ENCODE measurements at regions not wholly inside any gene's neighbourhood (a gene's known extent, or its start where the extent isn't known, plus 50 kb on each side); places are given as distances from the start of the nearest gene placed in this dataset.

DNA sequence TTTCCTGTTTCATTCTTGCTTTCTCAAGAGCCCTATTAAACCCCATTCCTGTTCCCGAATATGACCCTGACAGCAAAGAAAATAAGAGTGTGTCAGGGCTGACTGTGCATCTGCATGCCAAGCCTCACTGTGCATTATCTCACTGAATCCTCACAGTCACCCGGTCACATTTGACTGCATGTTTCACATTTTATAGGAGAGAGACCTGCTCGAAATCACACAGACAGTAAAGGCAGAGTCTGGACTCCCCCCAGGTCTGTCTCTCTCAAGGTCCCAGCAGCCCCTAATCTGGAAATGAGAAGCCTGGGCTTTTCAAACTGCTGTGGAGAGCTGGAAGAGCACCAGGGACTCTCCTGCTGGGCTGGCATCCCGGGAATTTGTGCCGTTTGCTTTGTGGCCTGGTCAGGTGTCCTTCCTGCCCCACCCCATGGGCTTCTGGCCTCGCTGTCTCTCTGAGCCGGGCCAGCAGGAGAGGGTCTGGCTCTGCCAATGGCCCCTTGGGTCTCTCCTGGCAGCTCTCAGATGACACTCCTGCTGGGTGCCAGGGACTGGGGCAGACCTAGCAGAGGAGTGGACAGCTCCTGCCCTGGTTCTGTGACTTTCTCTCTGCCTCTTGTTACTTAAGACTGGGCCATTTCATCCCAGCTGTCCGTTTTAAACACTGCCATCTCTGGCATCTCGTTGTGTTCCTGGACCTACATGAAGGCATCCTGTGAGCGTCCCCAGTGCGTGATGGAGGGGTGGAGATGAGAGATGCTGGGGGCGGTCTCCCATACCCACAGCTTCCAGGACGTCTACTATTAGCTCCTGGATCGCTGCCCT lies 173.6 kb downstream of the ARHGAP12 start:
- DNase-seq (ENCODE audit: low spot score): no peak

- no peak for DNase-seq (ENCODE audit: low spot score)
Observed at GRCh38 chr10:31753681-31754080, 174.9 kb downstream of the ARHGAP12 start.

DNA sequence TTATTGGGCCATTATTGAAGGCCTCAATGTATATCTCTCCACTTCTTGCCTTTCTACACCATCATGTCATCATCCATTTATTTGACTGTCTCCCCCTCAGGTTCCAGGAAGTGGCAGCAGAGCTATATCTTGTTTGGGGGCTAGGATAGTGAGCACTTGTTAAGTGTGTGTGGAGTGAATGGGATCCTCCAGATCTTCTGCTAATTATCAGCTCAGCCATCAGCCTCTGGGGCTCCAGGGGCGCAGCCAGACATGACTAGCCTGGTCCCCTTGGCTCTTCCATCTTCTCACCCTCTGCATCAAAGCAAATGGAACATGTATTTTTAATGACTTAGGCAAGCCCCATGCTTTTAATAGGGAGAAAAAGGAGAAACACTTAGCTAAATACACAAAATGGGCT lies 176.5 kb downstream of the ARHGAP12 start:
- DNase-seq (ENCODE audit: low spot score): no peak

GRCh38 chr10:31751738-31752080 lies 176.9 kb downstream of the ARHGAP12 start:
- DNase-seq (ENCODE audit: low spot score): no peak

DNA sequence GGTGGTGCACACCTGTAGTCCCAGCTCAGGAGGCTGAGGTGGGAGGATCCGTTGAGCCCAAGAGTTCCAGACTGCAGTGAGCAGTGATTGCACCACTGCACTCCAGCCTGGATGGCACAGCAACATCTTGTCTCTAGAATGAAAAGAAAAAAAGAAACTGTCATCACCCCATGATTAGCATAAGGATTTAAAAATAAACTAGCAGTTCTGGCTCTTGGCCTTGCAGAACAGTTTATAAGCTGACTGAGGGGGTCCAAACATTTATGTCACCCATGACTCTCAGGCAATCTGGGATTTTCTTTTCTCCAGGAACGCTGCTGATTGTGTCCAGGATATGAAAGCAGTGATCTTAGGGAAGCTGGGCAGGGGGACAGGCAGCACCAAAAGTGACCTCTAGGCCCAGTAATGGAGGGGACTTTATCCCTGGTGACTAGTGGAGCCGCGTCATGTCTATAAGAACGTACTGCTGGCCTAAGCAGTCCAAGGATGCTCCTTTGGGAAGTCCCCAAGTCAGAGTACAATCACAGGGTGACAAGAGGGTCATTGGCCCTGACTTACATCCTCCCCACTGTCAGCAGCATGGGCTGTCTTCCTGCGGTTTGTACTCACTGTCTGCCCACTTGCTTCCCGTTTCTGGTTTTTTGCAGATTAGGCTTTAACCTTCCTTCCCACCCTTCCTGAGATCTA lies 177.4 kb downstream of the ARHGAP12 start:
- no peak for DNase-seq (ENCODE audit: low spot score)

GRCh38 chr10:31749981-31750840 lies 178.4 kb downstream of the ARHGAP12 start:
- DNase-seq (ENCODE audit: low spot score): no peak

DNA sequence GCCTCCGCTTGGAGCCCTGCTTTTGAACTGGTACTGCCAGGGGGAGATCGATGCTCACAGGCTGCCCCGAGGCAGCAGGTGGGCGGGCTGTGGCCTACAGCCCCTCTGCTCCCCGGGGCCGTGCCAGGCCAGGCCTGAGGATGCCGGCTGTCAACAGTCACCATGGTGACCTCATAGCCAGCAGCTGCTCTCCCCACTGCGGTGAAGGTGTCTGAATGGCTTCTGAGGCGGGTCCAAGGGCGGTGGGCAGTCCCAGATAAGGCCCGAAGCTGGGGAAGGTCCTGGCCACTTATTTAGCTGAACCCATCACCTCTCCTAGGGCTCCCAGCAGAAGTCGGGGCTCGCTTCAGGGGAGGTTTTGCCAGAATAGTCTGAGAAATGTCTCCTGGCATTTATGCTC lies 179.3 kb downstream of the ARHGAP12 start:
- DNase-seq (ENCODE audit: low spot score): no peak

DNA sequence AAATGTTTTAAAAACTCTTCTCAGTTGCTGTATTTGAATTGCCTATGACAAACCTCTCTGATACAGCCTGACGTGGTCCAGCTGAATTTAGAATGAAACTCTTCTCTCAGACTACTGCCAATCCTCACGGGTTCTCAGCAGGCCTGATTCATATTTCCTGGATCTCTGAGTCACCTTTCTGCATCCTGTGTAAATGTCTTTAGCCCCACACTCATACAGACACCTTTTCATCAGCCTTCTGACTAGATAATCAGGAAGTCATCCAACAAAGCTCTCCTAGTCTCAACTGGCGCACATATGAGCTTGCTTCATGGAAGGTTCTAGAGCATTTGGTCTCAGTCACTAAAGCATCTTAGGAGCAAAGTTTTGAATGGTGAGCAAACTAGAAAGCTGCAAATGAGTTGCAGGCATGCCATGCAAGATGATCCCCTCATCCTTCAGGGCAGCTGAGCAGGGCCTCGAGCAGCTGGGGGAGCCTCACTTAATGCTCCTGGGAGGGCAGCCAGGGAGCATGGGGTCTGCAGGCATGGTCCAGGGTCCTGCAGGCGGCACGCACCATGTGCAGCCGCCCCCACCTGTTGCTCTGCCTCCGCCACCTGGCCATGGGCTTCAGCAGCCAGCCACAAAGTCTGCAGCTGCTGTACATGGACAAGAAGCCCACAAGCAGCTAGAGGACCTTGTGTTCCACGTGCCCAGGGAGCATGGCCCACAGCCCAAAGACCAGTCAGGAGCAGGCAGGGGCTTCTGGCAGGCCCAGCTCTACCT lies 182.8 kb downstream of the ARHGAP12 start:
- DNase-seq (ENCODE audit: low spot score): peak; percentile 68

DNA sequence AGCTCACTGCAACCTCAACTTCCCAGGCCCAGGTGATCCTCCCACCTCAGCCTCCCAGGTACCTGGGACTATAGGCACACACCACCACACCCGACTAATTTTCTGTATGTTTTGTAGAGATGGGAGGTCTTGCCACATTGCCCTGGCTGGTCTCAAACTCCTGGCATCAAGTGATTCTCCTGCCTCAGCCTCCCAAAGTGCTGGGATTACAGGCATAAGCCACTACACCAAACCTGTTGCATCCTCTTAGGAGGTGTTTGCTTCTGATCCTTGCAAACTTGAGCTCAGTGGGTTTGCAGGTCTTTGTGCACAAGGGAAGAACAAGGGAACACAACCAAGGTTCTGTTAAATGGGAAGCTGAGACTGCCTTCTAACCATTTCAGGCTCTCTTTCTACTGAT lies 184.6 kb downstream of the ARHGAP12 start:
- DNase-seq (ENCODE audit: low spot score): no peak

DNA sequence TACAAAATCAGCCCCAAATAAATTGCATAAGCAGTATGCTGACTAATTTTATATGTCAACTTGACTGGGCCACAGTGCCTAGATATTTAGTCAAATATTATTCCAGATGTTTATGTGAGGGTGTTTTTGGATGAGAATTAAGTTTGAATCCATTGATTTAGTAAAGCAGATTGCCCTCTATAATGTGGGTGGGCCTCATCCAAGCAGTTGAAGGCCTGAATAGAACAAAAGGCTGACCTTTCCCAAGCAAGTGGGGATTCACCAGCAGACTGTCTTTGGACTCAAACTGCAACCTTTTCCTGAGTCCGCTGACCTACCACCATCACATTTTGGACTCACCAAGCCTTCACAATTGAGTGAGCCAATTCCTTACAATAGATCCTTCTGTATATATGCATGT lies 186.4 kb downstream of the ARHGAP12 start:
- no peak for DNase-seq (ENCODE audit: low spot score)

DNA sequence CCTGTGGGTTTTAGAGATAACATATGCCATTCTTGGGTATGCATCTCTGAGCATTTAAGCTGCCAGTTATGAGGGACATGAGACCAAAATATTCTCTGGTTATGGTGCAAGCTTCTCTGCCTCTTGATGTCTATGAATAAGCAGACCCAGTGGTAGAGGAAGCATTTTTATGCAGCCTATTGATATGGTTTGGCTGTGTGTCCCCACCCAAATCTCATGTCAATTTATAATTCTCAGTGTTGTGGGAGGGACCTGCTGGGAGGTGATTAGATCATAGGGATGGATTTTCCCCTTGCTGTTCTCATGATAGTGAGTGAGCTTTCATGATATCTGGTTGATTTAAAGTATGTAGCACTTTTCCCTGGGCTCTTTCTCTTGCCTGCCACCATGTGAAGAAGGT lies 187.2 kb downstream of the ARHGAP12 start:
- DNase-seq (ENCODE audit: low spot score): no peak

DNA sequence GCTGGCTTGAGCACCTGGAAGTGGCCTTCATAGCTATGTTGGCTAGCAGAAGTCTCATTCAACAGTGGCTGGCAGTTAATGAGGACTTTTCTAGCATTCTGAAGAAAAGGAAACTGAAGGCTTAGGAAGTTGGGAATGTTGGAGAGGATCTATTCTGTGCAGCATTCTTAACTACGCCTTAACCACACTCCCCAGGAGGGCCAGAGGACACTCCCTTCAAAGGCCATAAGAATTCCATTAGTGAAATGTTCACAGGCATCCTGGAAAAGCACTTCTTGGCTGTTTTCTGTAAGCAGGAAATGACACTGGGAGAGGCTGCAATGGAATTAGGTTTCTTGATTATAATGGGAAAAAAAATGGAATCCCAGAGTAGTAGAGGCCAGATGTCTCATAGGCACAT lies 188.9 kb downstream of the ARHGAP12 start:
- DNase-seq (ENCODE audit: low spot score): no peak

DNA sequence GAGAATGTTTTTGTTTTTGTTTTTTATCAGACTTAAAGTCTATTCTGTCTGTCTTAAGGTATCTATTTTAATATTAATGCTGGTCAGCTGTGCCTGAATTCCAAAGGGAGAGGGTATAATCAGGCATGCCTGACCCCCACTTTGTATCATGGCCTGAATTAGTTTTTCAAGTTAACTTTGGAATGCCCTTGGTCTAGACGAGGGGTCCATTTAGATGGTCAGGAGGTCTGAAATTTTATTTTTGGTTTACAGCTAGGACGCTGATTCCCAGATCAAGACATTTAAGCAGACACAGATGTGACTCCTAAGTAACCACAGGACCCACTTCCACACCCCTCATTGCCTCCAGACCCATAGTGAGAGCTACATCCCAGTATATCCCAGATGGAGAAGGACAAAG lies 189.5 kb downstream of the ARHGAP12 start:
- DNase-seq (ENCODE audit: low spot score): no peak

DNA sequence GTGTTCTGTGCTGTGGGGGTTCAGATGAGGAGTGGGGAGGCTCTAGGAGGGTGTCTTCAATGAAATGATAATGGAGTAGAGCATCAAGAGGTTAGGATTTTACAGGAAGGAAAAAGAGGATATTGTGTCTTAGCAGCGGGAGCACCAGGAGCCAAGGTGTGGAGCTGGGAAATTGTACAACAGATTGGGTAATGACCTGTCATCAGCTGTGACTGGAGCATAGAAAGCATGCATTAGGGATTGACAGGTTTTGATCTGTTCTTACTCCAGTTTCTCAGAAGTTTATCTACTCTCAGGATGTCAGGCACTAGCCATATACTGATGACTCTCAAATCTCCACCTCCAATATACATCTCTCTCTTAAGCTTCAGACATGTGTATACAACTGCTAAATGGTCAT lies 196.9 kb downstream of the ARHGAP12 start:
- DNase-seq (ENCODE audit: low spot score): no peak

DNA sequence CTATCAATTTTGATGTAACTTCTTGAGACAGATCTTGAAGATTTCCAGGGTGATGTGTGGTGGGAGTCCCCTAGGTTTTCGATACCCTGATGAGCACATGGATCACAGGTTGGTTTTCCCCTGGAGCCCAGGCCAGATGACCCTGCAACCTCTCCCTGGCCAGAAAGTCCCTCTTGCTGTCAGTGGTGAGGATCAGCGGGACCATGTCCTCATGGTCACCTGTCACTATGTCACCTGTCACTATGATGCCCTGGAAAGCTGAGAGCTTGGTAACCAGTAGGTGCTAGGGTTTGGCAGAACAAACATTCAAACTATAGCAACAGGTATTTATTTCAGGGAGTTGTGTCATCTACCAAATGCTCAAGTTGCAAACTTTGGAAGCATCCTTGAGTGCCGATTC lies 197.9 kb downstream of the ARHGAP12 start:
- no peak for DNase-seq (ENCODE audit: low spot score)

- no peak for DNase-seq (ENCODE audit: low spot score)
Observed at GRCh38 chr10:31728698-31729224, 199.9 kb downstream of the ARHGAP12 start.

GRCh38 chr10:31725436-31725835 lies 203.2 kb downstream of the ARHGAP12 start:
- DNase-seq (ENCODE audit: low spot score): no peak

DNA sequence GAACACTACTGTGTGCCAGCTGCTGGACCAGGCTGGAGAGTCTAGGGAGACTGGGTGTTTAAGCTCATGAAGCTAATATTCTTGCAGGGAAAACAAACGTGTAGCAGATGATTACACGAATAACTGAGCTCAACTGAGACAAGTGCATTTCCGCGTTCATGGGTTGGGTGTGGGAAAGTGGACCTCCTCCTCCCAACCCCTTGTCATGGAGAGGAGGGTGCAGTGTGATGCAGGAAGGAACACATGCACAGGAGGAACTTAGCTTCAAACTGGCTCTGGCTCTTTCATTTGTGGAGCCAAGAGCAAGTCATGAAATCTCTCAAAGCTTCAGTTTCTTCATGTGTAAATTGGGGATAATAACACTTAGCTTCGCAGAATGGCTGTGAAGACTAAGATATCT lies 204.3 kb downstream of the ARHGAP12 start:
- no peak for DNase-seq (ENCODE audit: low spot score)

DNA sequence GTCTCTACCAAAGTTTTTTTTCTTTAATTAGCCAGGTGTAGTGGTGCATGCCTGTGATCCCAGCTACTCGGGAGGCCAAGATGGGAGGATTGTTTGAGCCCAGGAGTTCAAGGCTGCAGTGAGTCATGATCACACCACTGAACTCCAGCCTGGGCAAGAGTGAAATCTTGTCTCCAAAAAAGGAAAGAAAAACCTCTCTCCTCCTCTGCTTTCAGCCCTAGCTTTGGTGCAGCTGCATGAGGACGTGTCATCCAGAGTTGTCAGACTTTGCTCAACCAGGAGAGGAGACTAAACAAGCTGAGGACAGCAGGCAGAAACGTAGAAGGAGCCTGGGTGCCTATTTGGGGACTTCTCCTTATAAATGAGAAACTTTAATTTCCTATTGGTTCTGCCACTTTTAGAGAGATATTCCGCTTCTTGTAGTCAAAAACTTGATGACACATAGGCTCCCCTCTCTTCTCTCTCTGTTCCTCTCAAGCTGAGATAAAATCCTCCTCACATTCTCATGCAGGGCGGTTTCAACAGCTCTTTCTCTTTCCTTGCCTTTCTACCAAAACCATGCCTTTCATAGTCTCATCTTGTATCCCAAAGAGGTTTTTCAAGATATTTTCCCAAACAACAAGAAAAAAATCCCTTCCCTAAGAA lies 205.4 kb downstream of the ARHGAP12 start:
- DNase-seq (ENCODE audit: low spot score): no peak

DNA sequence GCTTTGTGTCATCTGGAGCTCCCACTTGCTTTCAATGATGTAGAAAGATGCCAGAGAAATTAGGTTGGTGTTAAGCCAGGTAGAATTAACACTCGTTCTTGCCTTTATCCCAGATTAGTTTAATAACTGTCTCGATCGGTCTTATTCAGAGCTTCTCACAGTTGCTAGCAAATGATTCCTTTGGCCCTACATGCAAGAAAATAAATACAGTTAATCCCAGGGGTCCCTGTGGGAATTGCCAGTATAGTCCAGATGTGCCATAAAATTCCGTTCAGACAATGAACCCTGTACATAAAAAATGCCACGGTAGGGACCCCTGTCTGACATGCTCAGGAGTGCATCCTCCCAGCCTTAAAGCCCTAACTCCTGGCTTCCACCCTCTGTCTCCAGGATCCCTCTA lies 207.5 kb downstream of the ARHGAP12 start:
- no peak for DNase-seq (ENCODE audit: low spot score)

GRCh38 chr10:31720546-31720945 lies 208.1 kb downstream of the ARHGAP12 start:
- DNase-seq (ENCODE audit: low spot score): no peak
